ENCODE measurements at regions not wholly inside any gene's neighbourhood (a gene's known extent, or its start where the extent isn't known, plus 50 kb on each side); places are given as distances from the start of the nearest gene placed in this dataset.

DNA sequence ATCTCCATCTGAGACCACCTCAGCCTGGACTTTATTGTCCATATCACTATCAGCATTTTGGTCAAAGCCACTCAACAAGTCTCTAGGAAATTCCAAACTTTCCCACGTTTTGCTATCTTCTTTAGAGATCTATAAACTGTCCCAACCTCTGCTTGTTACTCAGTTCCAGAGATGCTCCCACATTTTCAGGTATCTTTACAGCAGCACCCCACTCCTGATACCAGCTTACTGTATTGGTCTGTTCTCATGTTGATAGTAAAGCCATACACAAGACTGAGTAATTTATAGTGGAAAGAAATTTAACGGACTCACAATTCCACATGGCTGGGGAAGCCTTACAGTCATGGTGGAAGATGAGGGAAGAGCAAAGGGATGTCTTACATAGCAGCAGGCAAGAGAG lies 465.4 kb upstream of the PBX1 start:
- in situ Hi-C loops (cut with MboI; ENCODE audit: low sequenced_read_pairs), result no loop called here
- H3K9me1 ChIP-seq (ENCODE audit: insufficient read depth, low read length), result no peaks in the 10 kb centered on the region
- no peaks in the 10 kb centered on the region for H3K79me1 ChIP-seq (ENCODE audit: low read depth in 1 of 2, low read length in 2 of 2)
- H3K9ac ChIP-seq (ENCODE audit: low read depth, low read length), result no peak overlapping the region
- TF ChIP-seq, protein P1, sequence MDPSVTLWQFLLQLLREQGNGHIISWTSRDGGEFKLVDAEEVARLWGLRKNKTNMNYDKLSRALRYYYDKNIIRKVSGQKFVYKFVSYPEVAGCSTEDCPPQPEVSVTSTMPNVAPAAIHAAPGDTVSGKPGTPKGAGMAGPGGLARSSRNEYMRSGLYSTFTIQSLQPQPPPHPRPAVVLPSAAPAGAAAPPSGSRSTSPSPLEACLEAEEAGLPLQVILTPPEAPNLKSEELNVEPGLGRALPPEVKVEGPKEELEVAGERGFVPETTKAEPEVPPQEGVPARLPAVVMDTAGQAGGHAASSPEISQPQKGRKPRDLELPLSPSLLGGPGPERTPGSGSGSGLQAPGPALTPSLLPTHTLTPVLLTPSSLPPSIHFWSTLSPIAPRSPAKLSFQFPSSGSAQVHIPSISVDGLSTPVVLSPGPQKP (IDR thresholded peaks at IDR 0.05; ENCODE audit: borderline replicate concordance, low read depth, low read length), result no peak
- no peak for TF ChIP-seq NFE2L2 (IDR thresholded peaks at IDR 0.05; ENCODE audit: low read depth, low read length)
- no peak for TF ChIP-seq POLR2A (IDR thresholded peaks at IDR 0.05; ENCODE audit: low read depth, low read length)
- TF ChIP-seq MAZ (IDR thresholded peaks at IDR 0.05; ENCODE audit: borderline replicate concordance, low read depth, low read length), result no peak
- no peak for TF ChIP-seq SMC3 (IDR thresholded peaks at IDR 0.05; ENCODE audit: low read depth, low read length)
- TF ChIP-seq USF2 (IDR thresholded peaks at IDR 0.05; ENCODE audit: low read depth, low read length), result no peak
- TF ChIP-seq CHD1 (IDR thresholded peaks at IDR 0.05; ENCODE audit: low read depth, low read length), result no peak
- no peak for TF ChIP-seq FOS (IDR thresholded peaks at IDR 0.05; ENCODE audit: low read depth, low read length)
- TF ChIP-seq BHLHE40 (IDR thresholded peaks at IDR 0.05; ENCODE audit: low read depth, low read length), result no peak
- H3K36me3 ChIP-seq (ENCODE audit: control insufficient read depth, insufficient read depth, low read length), result no peaks in the 10 kb centered on the region
- no peaks in the 10 kb centered on the region for H4K20me1 ChIP-seq (ENCODE audit: insufficient read depth, low read length)
- no peak overlapping the region for H3K27ac ChIP-seq (ENCODE audit: insufficient read depth, low read length)
- H2BK20ac ChIP-seq (ENCODE audit: low read depth, low read length), result no peak overlapping the region
- dilution Hi-C loops (cut with HindIII; ENCODE audit: low sequenced_read_pairs, unreplicated experiment), result no loop called here
- ChIA-PET CTCF (no interaction called here), POLR2A (ENCODE audit: unreplicated experiment) (no interaction called here)
- no peak overlapping the region for H2BK5ac ChIP-seq (ENCODE audit: low read depth, low read length, poor library complexity, severe bottlenecking)
- H2AK9ac ChIP-seq (replicated peaks; ENCODE audit: low read depth, low read length, poor library complexity), result no peak overlapping the region
- H4K8ac ChIP-seq (ENCODE audit: low read depth in 2 of 2, low read length in 2 of 2), result no peak overlapping the region
- no peak overlapping the region for H2AFZ ChIP-seq (replicated peaks; ENCODE audit: low read length, poor library complexity)
- no peak overlapping the region for H2BK120ac ChIP-seq (ENCODE audit: low read depth, low read length)
- no peak overlapping the region for H4K5ac ChIP-seq (ENCODE audit: low read depth, low read length)
- no peaks in the 10 kb centered on the region for H3K4me1 ChIP-seq (ENCODE audit: control insufficient read depth, insufficient read depth, low read length)
- no peak overlapping the region for H3K23ac ChIP-seq (ENCODE audit: low read depth, low read length)
- H3K4ac ChIP-seq (ENCODE audit: low read depth, low read length), result no peak overlapping the region
- no peak overlapping the region for H3K18ac ChIP-seq (ENCODE audit: low read depth, low read length)
- H3K4me2 ChIP-seq (ENCODE audit: low read depth, low read length), result no peak overlapping the region
- intact Hi-C loops (cut with micrococcal nuclease), result no loop called here
- no peak overlapping the region for H2AK5ac ChIP-seq (ENCODE audit: low read depth, low read length)
- no peak overlapping the region for H2BK15ac ChIP-seq (ENCODE audit: low read depth, low read length)
- no peaks in the 10 kb centered on the region for H3K27me3 ChIP-seq (ENCODE audit: control insufficient read depth, insufficient read depth, low read length)
- ATAC-seq (ENCODE audit: low read depth) (no peak), DNase-seq (no peak)
- no peak overlapping the region for H4K91ac ChIP-seq (ENCODE audit: insufficient read depth, low read depth, low read length)
- H3K9me3 ChIP-seq (ENCODE audit: control insufficient read depth, insufficient read depth, low read length), result no peaks in the 10 kb centered on the region
- WGBS, 2 experiments (ENCODE audit: extremely low coverage in 2 of 2, insufficient read length in 1 of 2), result 20% methylated on average over 1 of the region's 2 CpGs; no CpG with 5 or more reads in 1 of the 2 experiments
- no TSS peak for BruUV-seq (replicated peaks)
- H3K14ac ChIP-seq (replicated peaks; ENCODE audit: low read depth, low read length), result no peak overlapping the region
- no peak overlapping the region for H3K56ac ChIP-seq (ENCODE audit: extremely low read depth, insufficient read depth, low read length)
- no peak overlapping the region for H3K4me3 ChIP-seq (ENCODE audit: insufficient read depth, low read depth, low read length)

Data from IMR-90 (cell line).